GM18499 (cell line): ENCODE measurements at regions not wholly inside any gene's neighbourhood (a gene's known extent, or its start where the extent isn't known, plus 50 kb on each side); places are given as distances from the start of the nearest gene placed in this dataset.
"Not testable (repeated sequence)": the region's sequence is repeated elsewhere in the genome, so short reads cannot be mapped to it uniquely, and the experiment has no call there.

Experiments
- ATAC-seq: cut with Tn5 transposase; IDR thresholded peaks from one replicate; pipeline ENCODE4 v1.9.1; 2021; ENCODE audit warnings: moderate number of reproducible peaks; ENCODE audit not compliant: insufficient read depth, unreplicated experiment

- no peak for ATAC-seq
These were observed 509.9 kb downstream of the GRXCR1 start for GRCh38 chr4:43402393-43402792.

- no peak for ATAC-seq
These were observed 518.1 kb downstream of the GRXCR1 start for GRCh38 chr4:43410636-43411035.

GRCh38 chr4:43411226-43411625 is 518.7 kb downstream of the GRXCR1 start:
- no peak for ATAC-seq

- ATAC-seq, result no peak
These were observed 530.8 kb downstream of the GRXCR1 start for GRCh38 chr4:43423276-43423675.

- ATAC-seq, result no peak
These were observed 532.7 kb downstream of the GRXCR1 start for GRCh38 chr4:43425206-43425605.

- ATAC-seq, result no peak
These were observed 542.8 kb downstream of the GRXCR1 start for GRCh38 chr4:43435291-43435690.

- ATAC-seq, result no peak
These were observed 560.4 kb downstream of the GRXCR1 start for GRCh38 chr4:43452948-43453347.

- ATAC-seq, result no peak
These were observed 563.9 kb downstream of the GRXCR1 start for GRCh38 chr4:43456383-43456782.

GRCh38 chr4:43457866-43458265 is 565.4 kb downstream of the GRXCR1 start:
- ATAC-seq, result no peak

GRCh38 chr4:43458293-43458692 is 565.8 kb downstream of the GRXCR1 start:
- ATAC-seq, result no peak

GRCh38 chr4:43471950-43472349 is 579.4 kb downstream of the GRXCR1 start:
- no peak for ATAC-seq

- no peak for ATAC-seq
These were observed 589.0 kb downstream of the GRXCR1 start for GRCh38 chr4:43481526-43481925.

- no peak for ATAC-seq
These were observed 592.7 kb downstream of the GRXCR1 start for GRCh38 chr4:43485196-43485595.

GRCh38 chr4:43496188-43496587 is 603.7 kb downstream of the GRXCR1 start:
- ATAC-seq, result no peak

GRCh38 chr4:43496602-43497001 is 604.1 kb downstream of the GRXCR1 start:
- no peak for ATAC-seq

GRCh38 chr4:43505823-43506222 is 613.3 kb downstream of the GRXCR1 start:
- not testable (repeated sequence) for ATAC-seq

GRCh38 chr4:43512253-43512652 is 619.7 kb downstream of the GRXCR1 start:
- ATAC-seq, result no peak

GRCh38 chr4:43525646-43526045 is 633.1 kb downstream of the GRXCR1 start:
- ATAC-seq, result no peak

- ATAC-seq, result no peak
These were observed 655.0 kb downstream of the GRXCR1 start for GRCh38 chr4:43547561-43547960.

GRCh38 chr4:43550981-43551627 is 658.6 kb downstream of the GRXCR1 start:
- no peak for ATAC-seq

- ATAC-seq, result no peak
These were observed 663.7 kb downstream of the GRXCR1 start for GRCh38 chr4:43556262-43556661.

GRCh38 chr4:43560047-43560446 is 667.5 kb downstream of the GRXCR1 start:
- no peak for ATAC-seq

- no peak for ATAC-seq
These were observed 671.6 kb downstream of the GRXCR1 start for GRCh38 chr4:43564107-43564506.
